HepG2 (cell line): ENCODE measurements at regions not wholly inside any gene's neighbourhood (a gene's known extent, or its start where the extent isn't known, plus 50 kb on each side); places are given as distances from the start of the nearest gene placed in this dataset.

Experiments
- CHD2 ChIP-seq: IDR thresholded peaks from 2 replicates; pipeline ENCODE4 v1.6.1; 2011; ENCODE audit warnings: low read depth, low read length, improper control_type of control experiment
- ETS1 ChIP-seq: sonication (generic); formaldehyde crosslinking; IDR thresholded peaks from 2 replicates; pipeline ENCODE4 v1.4.0; 2020; ENCODE audit warnings: missing genetic modification reagents
- KLF11 ChIP-seq: IDR thresholded peaks from 2 replicates; pipeline ENCODE4 v1.6.1; 2016; ENCODE audit warnings: missing compliant biosample characterization
- MAF1 ChIP-seq: sonication (generic); formaldehyde crosslinking; IDR thresholded peaks from 2 replicates; pipeline ENCODE4 v1.5.0; 2020; ENCODE audit warnings: missing genetic modification reagents, borderline replicate concordance
- MTA3 ChIP-seq: sonication (generic); formaldehyde crosslinking; IDR thresholded peaks from 2 replicates; pipeline ENCODE4 v1.4.0; 2020; ENCODE audit warnings: missing genetic modification reagents
- POLR2A ChIP-seq, 2 experiments: IDR thresholded peaks; 2 replicates each; pipeline ENCODE4 v1.6.1; 2011; ENCODE audit warnings: low read depth in 2 of 2, low read length in 2 of 2, mild to moderate bottlenecking in 1 of 2, moderate library complexity in 1 of 2; ENCODE audit not compliant: insufficient read depth in 1 of 2
- SKIL ChIP-seq: sonication (generic); formaldehyde crosslinking; IDR thresholded peaks from 2 replicates; pipeline ENCODE4 v1.8.0; 2022; ENCODE audit warnings: missing genetic modification reagents, mild to moderate bottlenecking, moderate library complexity, borderline replicate concordance
- SUZ12 ChIP-seq: fragments of 150-350 bp; IDR thresholded peaks from 2 replicates; pipeline ENCODE4 v1.6.1; 2014; ENCODE audit warnings: low read depth, low read length
- ZBTB33 ChIP-seq: sonication (generic); formaldehyde crosslinking; IDR thresholded peaks from 2 replicates; pipeline ENCODE4 v1.4.0; 2020; ENCODE audit warnings: missing genetic modification reagents
- ZBTB4 ChIP-seq: sonication (generic); formaldehyde crosslinking; IDR thresholded peaks from 2 replicates; pipeline ENCODE4 v1.4.0; 2020; ENCODE audit warnings: missing genetic modification reagents, mild to moderate bottlenecking, borderline replicate concordance
- ZKSCAN1 ChIP-seq: fragments of 150-350 bp; IDR thresholded peaks from 2 replicates; pipeline ENCODE4 v1.6.1; 2014; ENCODE audit warnings: low read length
- ZNF484 ChIP-seq: sonication (generic); formaldehyde crosslinking; IDR thresholded peaks from 2 replicates; pipeline ENCODE4 v1.5.1; 2020; ENCODE audit warnings: mild to moderate bottlenecking, low read depth, missing genetic modification reagents, borderline replicate concordance

GRCh38 chr5:104612005-104612404 is 1049.4 kb upstream of the NUDT12 start:
- TF ChIP-seq ZKSCAN1 (no peak), KLF11 (CRISPR knock-in tag) (no peak), SUZ12 (no peak), ETS1 (CRISPR knock-in tag) (no peak), MTA3 (CRISPR knock-in tag) (no peak), POLR2A (IDR thresholded peaks at IDR 0.05; ENCODE audit: insufficient read depth in 1 of 2, low read depth in 2 of 2, low read length in 2 of 2) (no peak), MAF1 (CRISPR knock-in tag) (no peak), ZBTB4 (no peak), CHD2 (no peak), ZBTB33 (CRISPR knock-in tag) (no peak), SKIL (CRISPR knock-in tag) (no peak), ZNF484 (CRISPR knock-in tag) (no peak)
